Activated CD8-positive, alpha-beta memory T cell treated with anti-CD3 and anti-CD28 coated beads, Interleukin-2, amount 10 ng/mL, durations not matched to agents 7 days and 5 days (primary cell): ENCODE measurements at regions not wholly inside any gene's neighbourhood (a gene's known extent, or its start where the extent isn't known, plus 50 kb on each side); places are given as distances from the start of the nearest gene placed in this dataset.

Source experiments
- ATAC-seq: fragments of 150-1000 bp; cut with Tn5 transposase; one replicate; pipeline ENCODE4 v1.10.0; 2021; ENCODE audit warnings: moderate library complexity
- CTCF ChIA-PET: fragments of 350-600 bp; sonication (Branson Sonifier 250); formaldehyde crosslinking; loops from one replicate; lab custom pipeline; 2021; ENCODE audit warnings: antibody characterized with exemption; lab: Charles Lee
- DNase-seq: peaks from one replicate; pipeline ENCODE4 v3.0.0-alpha.2; 2020
- H3K27ac Mint-ChIP-seq: one replicate; pipeline ENCODE4 v1.8.0; 2021; ENCODE audit warnings: mild to moderate bottlenecking, mixed read lengths
- H3K27me3 Mint-ChIP-seq: one replicate; pipeline ENCODE4 v1.8.0; 2021; ENCODE audit warnings: mixed read lengths
- H3K36me3 Mint-ChIP-seq: one replicate; pipeline ENCODE4 v1.8.0; 2021; ENCODE audit warnings: mild to moderate bottlenecking, mixed read lengths
- H3K4me1 Mint-ChIP-seq: one replicate; pipeline ENCODE4 v1.8.0; 2021; ENCODE audit warnings: mixed read lengths
- H3K4me3 Mint-ChIP-seq: one replicate; pipeline ENCODE4 v1.8.0; 2021; ENCODE audit warnings: mild to moderate bottlenecking, moderate library complexity, mixed read lengths
- H3K9me3 Mint-ChIP-seq: one replicate; pipeline ENCODE4 v1.8.0; 2022; ENCODE audit warnings: low read depth, mixed read lengths

- H3K9me3 Mint-ChIP-seq, result no peaks in the 10 kb centered on the region
- H3K36me3 Mint-ChIP-seq, result no peaks in the 10 kb centered on the region
- peaks cover 6% of the 10 kb centered on the region for H3K4me1 Mint-ChIP-seq
- DNase-seq, result no peak
- peaks cover 3% of the 10 kb centered on the region for H3K27me3 Mint-ChIP-seq
- no peak for ATAC-seq
- CTCF ChIA-PET, result no interaction called here
- no peak overlapping the region for H3K4me3 Mint-ChIP-seq
- no peak overlapping the region for H3K27ac Mint-ChIP-seq
These were observed 152.8 kb downstream of the BCL11A start for GRCh38 chr2:60400462-60401246.

GRCh38 chr2:60394463-60394862 is 159.0 kb downstream of the BCL11A start:
- CTCF ChIA-PET, result no interaction called here
- DNase-seq, result no peak
- Mint-ChIP-seq H3K4me1 (no peaks in the 10 kb centered on the region), H3K9me3 (no peaks in the 10 kb centered on the region), H3K27ac (no peak overlapping the region), H3K4me3 (no peak overlapping the region), H3K27me3 (no peaks in the 10 kb centered on the region), H3K36me3 (no peaks in the 10 kb centered on the region)
- ATAC-seq, result no peak

- no peak for ATAC-seq
These were observed 161.6 kb downstream of the BCL11A start for GRCh38 chr2:60391649-60392375.

GRCh38 chr2:60391230-60391629 is 162.2 kb downstream of the BCL11A start:
- Mint-ChIP-seq H3K9me3 (no peaks in the 10 kb centered on the region), H3K27me3 (no peaks in the 10 kb centered on the region), H3K27ac (no peak overlapping the region), H3K4me3 (no peak overlapping the region), H3K36me3 (no peaks in the 10 kb centered on the region), H3K4me1 (no peaks in the 10 kb centered on the region)
- ATAC-seq, result no peak
- DNase-seq, result no peak
- CTCF ChIA-PET, result no interaction called here

More at GRCh38 chr2:60391649-60392375, 161.6 kb downstream of the BCL11A start:
- Mint-ChIP-seq H3K27me3 (no peaks in the 10 kb centered on the region), H3K36me3 (no peaks in the 10 kb centered on the region), H3K4me3 (no peak overlapping the region), H3K4me1 (no peaks in the 10 kb centered on the region), H3K9me3 (no peaks in the 10 kb centered on the region), H3K27ac (no peak overlapping the region)
- DNase-seq, result no peak
- CTCF ChIA-PET, result no interaction called here

GRCh38 chr2:60386436-60386835 is 167.0 kb downstream of the BCL11A start:
- no peaks in the 10 kb centered on the region for H3K9me3 Mint-ChIP-seq
- DNase-seq (no peak), ATAC-seq (no peak)
- no peak overlapping the region for H3K4me3 Mint-ChIP-seq
- no peaks in the 10 kb centered on the region for H3K4me1 Mint-ChIP-seq
- no peak overlapping the region for H3K27ac Mint-ChIP-seq
- H3K27me3 Mint-ChIP-seq, result no peaks in the 10 kb centered on the region
- no peaks in the 10 kb centered on the region for H3K36me3 Mint-ChIP-seq
- CTCF ChIA-PET, result no interaction called here

- H3K9me3 Mint-ChIP-seq, result no peaks in the 10 kb centered on the region
- no peaks in the 10 kb centered on the region for H3K27me3 Mint-ChIP-seq
- H3K4me3 Mint-ChIP-seq, result no peak overlapping the region
- H3K27ac Mint-ChIP-seq, result no peak overlapping the region
- no peaks in the 10 kb centered on the region for H3K36me3 Mint-ChIP-seq
- no peaks in the 10 kb centered on the region for H3K4me1 Mint-ChIP-seq
- CTCF ChIA-PET, result no interaction called here
- no peak for ATAC-seq
- DNase-seq, result no peak
These were observed 167.8 kb downstream of the BCL11A start for GRCh38 chr2:60385648-60386047.

- CTCF ChIA-PET, result no interaction called here
- no peaks in the 10 kb centered on the region for H3K9me3 Mint-ChIP-seq
- no peaks in the 10 kb centered on the region for H3K27me3 Mint-ChIP-seq
- H3K27ac Mint-ChIP-seq, result no peak overlapping the region
- H3K36me3 Mint-ChIP-seq, result no peaks in the 10 kb centered on the region
- DNase-seq (no peak), ATAC-seq (no peak)
- no peaks in the 10 kb centered on the region for H3K4me1 Mint-ChIP-seq
- H3K4me3 Mint-ChIP-seq, result no peak overlapping the region
These were observed 169.9 kb downstream of the BCL11A start for GRCh38 chr2:60383401-60384143.

GRCh38 chr2:60380411-60380810 is 173.0 kb downstream of the BCL11A start:
- Mint-ChIP-seq H3K4me3 (no peak overlapping the region), H3K9me3 (no peaks in the 10 kb centered on the region), H3K4me1 (no peaks in the 10 kb centered on the region), H3K36me3 (no peaks in the 10 kb centered on the region), H3K27ac (no peak overlapping the region), H3K27me3 (no peaks in the 10 kb centered on the region)
- DNase-seq (no peak), ATAC-seq (no peak)
- CTCF ChIA-PET, result no interaction called here

GRCh38 chr2:60379684-60380083 is 173.8 kb downstream of the BCL11A start:
- no peak for DNase-seq
- CTCF ChIA-PET, result no interaction called here
- no peaks in the 10 kb centered on the region for H3K27me3 Mint-ChIP-seq
- ATAC-seq, result no peak
- H3K9me3 Mint-ChIP-seq, result no peaks in the 10 kb centered on the region
- H3K4me1 Mint-ChIP-seq, result no peaks in the 10 kb centered on the region
- no peak overlapping the region for H3K27ac Mint-ChIP-seq
- H3K36me3 Mint-ChIP-seq, result no peaks in the 10 kb centered on the region
- no peak overlapping the region for H3K4me3 Mint-ChIP-seq

- ATAC-seq (no peak), DNase-seq (no peak)
- Mint-ChIP-seq H3K27ac (no peak overlapping the region), H3K4me1 (no peaks in the 10 kb centered on the region), H3K4me3 (no peak overlapping the region), H3K27me3 (peaks cover 1% of the 10 kb centered on the region), H3K36me3 (no peaks in the 10 kb centered on the region), H3K9me3 (no peaks in the 10 kb centered on the region)
- CTCF ChIA-PET, result no interaction called here
These were observed 174.2 kb downstream of the BCL11A start for GRCh38 chr2:60379216-60379615.

GRCh38 chr2:60377825-60378224 is 175.6 kb downstream of the BCL11A start:
- CTCF ChIA-PET, result no interaction called here
- no peak overlapping the region for H3K4me3 Mint-ChIP-seq

GRCh38 chr2:60376252-60376651 is 177.2 kb downstream of the BCL11A start:
- H3K4me3 Mint-ChIP-seq, result no peak overlapping the region
- H3K27ac Mint-ChIP-seq, result no peak overlapping the region
- peaks cover 6% of the 10 kb centered on the region for H3K27me3 Mint-ChIP-seq
- H3K4me1 Mint-ChIP-seq, result no peaks in the 10 kb centered on the region
- ATAC-seq (no peak), DNase-seq (no peak)
- CTCF ChIA-PET, result no interaction called here
- no peaks in the 10 kb centered on the region for H3K9me3 Mint-ChIP-seq
- no peaks in the 10 kb centered on the region for H3K36me3 Mint-ChIP-seq

More at GRCh38 chr2:60377825-60378224, 175.6 kb downstream of the BCL11A start:
- Mint-ChIP-seq H3K9me3 (no peaks in the 10 kb centered on the region), H3K27ac (no peak overlapping the region), H3K36me3 (no peaks in the 10 kb centered on the region), H3K27me3 (peaks cover 6% of the 10 kb centered on the region), H3K4me1 (no peaks in the 10 kb centered on the region)
- DNase-seq (no peak), ATAC-seq (no peak)

GRCh38 chr2:60371681-60372080 is 181.8 kb downstream of the BCL11A start:
- Mint-ChIP-seq H3K4me3 (no peak overlapping the region), H3K27ac (no peak overlapping the region), H3K9me3 (no peaks in the 10 kb centered on the region), H3K27me3 (peaks cover 6% of the 10 kb centered on the region), H3K4me1 (no peaks in the 10 kb centered on the region), H3K36me3 (no peaks in the 10 kb centered on the region)
- DNase-seq (no peak), ATAC-seq (no peak)
- CTCF ChIA-PET, result no interaction called here
